ENCODE measurements at regions not wholly inside any gene's neighbourhood (a gene's known extent, or its start where the extent isn't known, plus 50 kb on each side); places are given as distances from the start of the nearest gene placed in this dataset.

DNA sequence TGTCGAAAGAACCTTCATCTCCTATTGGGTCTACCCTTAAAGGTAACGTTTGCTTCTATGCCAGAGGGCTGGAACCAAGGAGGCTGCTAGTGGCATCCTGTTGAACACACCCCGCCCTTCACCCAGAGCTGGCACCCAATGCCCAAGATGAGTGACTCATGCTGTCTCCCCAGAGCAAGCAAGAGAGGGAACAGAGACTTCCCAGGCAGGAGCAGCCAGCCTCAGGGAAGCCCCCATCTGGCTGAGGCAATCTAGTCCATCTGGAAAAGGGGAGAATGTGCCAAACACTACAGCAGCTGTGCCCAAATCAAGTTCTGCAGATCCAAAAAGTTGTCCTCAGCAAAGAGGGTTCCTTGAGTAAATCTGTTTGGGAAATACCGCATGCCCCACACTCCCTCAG lies 91.9 kb upstream of the TP53I11 start:
- no peak overlapping the region for H3K4me3 ChIP-seq
- H3K4me1 ChIP-seq, result peaks cover 41% of the 10 kb centered on the region
- FAIRE-seq, result no peak
- H3K27ac ChIP-seq, result peak overlapping the region; percentile 57 to 65; a peak in 5 of 6 replicates
- ChIA-PET CTCF (interaction anchor here (0.7 to 2.5 kb wide), 5 partner anchors 14 to 316 kb away, joined by 3 to 11 read pairs (median 5); no protein-coding TSS in a partner anchor), POLR2A (no interaction called here)
- peaks cover 15% of the 10 kb centered on the region; the same call in 1 of the 3 replicates for H3K9me3 ChIP-seq
- peak; percentile 70 to 76; a peak in 5 of 6 replicates for ATAC-seq
- TF ChIP-seq NPAS2 (CRISPR knock-in tag; IDR thresholded peaks at IDR 0.05; ENCODE audit: borderline replicate concordance), result no peak
- no peak for TF ChIP-seq CHD2 (IDR thresholded peaks at IDR 0.05; ENCODE audit: low read length, partially characterized antibody)
- TF ChIP-seq ESRRA (IDR thresholded peaks at IDR 0.05; ENCODE audit: borderline replicate concordance, low read length), result no peak
- no peak for TF ChIP-seq SREBF2 (IDR thresholded peaks at IDR 0.05)
- TF ChIP-seq, protein P1, sequence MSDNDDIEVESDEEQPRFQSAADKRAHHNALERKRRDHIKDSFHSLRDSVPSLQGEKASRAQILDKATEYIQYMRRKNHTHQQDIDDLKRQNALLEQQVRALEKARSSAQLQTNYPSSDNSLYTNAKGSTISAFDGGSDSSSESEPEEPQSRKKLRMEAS (IDR thresholded peaks at IDR 0.05), result no peak
- TF ChIP-seq CBX8 (IDR thresholded peaks at IDR 0.05), result no peak
- TF ChIP-seq RNF2 (IDR thresholded peaks at IDR 0.05; ENCODE audit: borderline replicate concordance, low read depth), result no peak
- no peak for TF ChIP-seq GATA3 (IDR thresholded peaks at IDR 0.05; ENCODE audit: borderline replicate concordance)
- TF ChIP-seq, protein P2, sequence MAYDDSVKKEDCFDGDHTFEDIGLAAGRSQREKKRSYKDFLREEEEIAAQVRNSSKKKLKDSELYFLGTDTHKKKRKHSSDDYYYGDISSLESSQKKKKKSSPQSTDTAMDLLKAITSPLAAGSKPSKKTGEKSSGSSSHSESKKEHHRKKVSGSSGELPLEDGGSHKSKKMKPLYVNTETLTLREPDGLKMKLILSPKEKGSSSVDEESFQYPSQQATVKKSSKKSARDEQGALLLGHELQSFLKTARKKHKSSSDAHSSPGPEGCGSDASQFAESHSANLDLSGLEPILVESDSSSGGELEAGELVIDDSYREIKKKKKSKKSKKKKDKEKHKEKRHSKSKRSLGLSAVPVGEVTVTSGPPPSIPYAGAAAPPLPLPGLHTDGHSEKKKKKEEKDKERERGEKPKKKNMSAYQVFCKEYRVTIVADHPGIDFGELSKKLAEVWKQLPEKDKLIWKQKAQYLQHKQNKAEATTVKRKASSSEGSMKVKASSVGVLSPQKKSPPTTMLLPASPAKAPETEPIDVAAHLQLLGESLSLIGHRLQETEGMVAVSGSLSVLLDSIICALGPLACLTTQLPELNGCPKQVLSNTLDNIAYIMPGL (CRISPR knock-in tag; IDR thresholded peaks at IDR 0.05; ENCODE audit: borderline replicate concordance), result no peak
- no peak for TF ChIP-seq ZFP36 (IDR thresholded peaks at IDR 0.05; ENCODE audit: borderline replicate concordance, partially characterized antibody)
- peak; percentile 33 to 35 for DNase-seq (ENCODE audit: low read depth in 1 of 2, low spot score in 1 of 2)
- H3K4me2 ChIP-seq, result peak overlapping the region; percentile 57
- WGBS (ENCODE audit: missing lambda C conversion rate), result 13% methylated on average over 4 of the region's 4 CpGs

DNA sequence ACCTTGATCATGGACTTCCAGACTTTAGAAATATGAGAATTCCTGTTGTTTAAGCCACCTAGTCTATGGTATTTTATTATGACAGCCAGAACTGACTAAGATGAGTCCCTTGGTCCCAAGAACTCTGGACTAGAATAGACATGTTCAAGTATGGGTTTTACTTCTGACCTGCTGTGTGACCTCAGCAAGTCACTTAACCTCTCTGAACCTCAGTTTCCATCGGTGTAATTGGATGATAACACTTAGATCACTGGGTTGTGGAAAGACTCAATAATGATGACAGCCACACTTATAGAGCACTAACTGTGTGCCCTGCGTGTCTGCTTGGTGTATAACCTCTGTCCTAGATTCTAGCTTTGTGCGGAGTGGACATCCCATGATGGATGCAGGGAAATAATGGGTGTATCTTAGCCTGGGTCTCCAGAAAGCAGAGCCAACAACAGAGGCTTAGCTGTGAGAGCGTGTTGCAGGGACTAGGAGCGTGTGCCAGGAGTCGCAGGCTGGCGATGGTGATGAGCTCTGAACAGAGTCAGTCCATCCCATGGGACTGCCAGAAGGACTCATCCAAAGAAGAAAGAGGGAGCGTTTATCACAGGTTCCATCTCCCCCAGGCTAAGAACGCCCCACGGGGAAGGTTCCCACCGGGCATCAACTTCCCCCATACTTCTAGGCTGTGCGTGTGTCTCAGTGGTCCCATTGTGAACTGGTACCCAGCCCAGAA lies 93.2 kb upstream of the TP53I11 start:
- peak overlapping the region; percentile 30 to 80; a peak in 5 of 6 replicates for H3K27ac ChIP-seq
- H3K4me1 ChIP-seq, result peaks cover 41% of the 10 kb centered on the region
- H3K9me3 ChIP-seq, result peaks cover 8% of the 10 kb centered on the region; the same call in 1 of the 3 replicates
- WGBS (ENCODE audit: missing lambda C conversion rate), result 88% methylated on average over 12 of the region's 12 CpGs
- H3K4me3 ChIP-seq, result no peak overlapping the region
- ChIA-PET CTCF (no interaction called here), POLR2A (no interaction called here)
- ATAC-seq (no peak), DNase-seq (ENCODE audit: low read depth in 1 of 2, low spot score in 1 of 2) (no peak), FAIRE-seq (no peak)
- no peak overlapping the region for H3K4me2 ChIP-seq
- TF ChIP-seq MAFK (IDR thresholded peaks at IDR 0.05; ENCODE audit: partially characterized antibody) (no peak), ZFP36 (IDR thresholded peaks at IDR 0.05; ENCODE audit: borderline replicate concordance, partially characterized antibody) (peak; percentile 29)

DNA sequence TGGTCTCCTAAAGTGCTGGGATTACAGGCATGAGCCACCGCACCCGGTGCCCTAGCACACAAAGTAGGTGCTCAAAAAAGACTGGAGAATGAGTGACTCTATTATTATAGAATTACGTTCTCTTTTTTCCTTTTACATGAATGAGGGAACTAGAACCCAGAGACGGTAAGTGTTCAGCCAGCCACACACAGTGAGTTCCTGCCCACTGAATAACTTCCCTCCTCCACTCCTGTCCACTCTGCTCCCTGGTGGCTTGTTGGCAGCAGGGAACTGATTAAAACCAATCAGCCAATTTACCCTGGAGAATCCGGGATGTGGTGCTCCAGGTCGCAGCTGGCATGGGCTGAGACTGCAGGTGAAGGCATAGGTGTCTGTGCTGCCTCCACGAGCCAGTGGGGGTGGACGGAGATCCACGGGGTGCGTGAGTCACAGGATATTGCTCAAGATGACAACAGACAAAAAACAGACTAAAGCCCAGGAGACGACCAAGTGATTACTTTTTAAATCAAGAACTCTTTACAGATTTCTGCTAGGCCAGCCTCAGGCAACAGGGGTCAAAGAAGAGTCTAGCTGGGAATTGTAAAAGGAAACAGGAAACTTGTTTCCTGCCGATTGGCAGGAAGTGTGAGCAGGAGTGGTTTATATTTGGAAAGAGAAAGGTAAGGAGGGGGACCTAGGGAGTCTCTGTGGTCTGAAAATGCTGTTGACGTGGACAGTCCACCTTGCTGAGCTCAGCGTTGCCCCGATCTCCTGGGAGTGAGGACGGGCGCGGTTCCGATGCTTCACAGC lies 95.2 kb upstream of the TP53I11 start:
- H3K9me3 ChIP-seq, result no peaks in the 10 kb centered on the region
- POLR2A ChIA-PET, result no interaction called here
- peak overlapping the region; percentile 79 to 80 for H3K27ac ChIP-seq
- no peak for FAIRE-seq
- no peak overlapping the region for H3K4me3 ChIP-seq
- peak overlapping the region; percentile 65 for H3K4me2 ChIP-seq
- CTCF ChIA-PET, result interaction anchor here (0.9 to 2.4 kb wide), 5 partner anchors 19 to 108 kb away, joined by 3 to 10 read pairs (median 6); no protein-coding TSS in a partner anchor
- DNase-seq (ENCODE audit: low read depth in 1 of 2, low spot score in 1 of 2), result peak; percentile 56 to 69
- 48% methylated on average over 19 of the region's 19 CpGs for WGBS (ENCODE audit: missing lambda C conversion rate)
- H3K4me1 ChIP-seq, result peaks cover 41% of the 10 kb centered on the region
- peak; percentile 53; the same call in 1 of the 2 replicates for TF ChIP-seq JUNB (IDR thresholded peaks at IDR 0.05)
- no peak for TF ChIP-seq RARB (CRISPR knock-in tag; IDR thresholded peaks at IDR 0.05)
- TF ChIP-seq FOSL2 (IDR thresholded peaks at IDR 0.05), result peak; percentile 56; the same call in 1 of the 2 replicates
- peak; percentile 71 for TF ChIP-seq FOSL2 (CRISPR knock-in tag; IDR thresholded peaks at IDR 0.05)
- TF ChIP-seq, protein P3, sequence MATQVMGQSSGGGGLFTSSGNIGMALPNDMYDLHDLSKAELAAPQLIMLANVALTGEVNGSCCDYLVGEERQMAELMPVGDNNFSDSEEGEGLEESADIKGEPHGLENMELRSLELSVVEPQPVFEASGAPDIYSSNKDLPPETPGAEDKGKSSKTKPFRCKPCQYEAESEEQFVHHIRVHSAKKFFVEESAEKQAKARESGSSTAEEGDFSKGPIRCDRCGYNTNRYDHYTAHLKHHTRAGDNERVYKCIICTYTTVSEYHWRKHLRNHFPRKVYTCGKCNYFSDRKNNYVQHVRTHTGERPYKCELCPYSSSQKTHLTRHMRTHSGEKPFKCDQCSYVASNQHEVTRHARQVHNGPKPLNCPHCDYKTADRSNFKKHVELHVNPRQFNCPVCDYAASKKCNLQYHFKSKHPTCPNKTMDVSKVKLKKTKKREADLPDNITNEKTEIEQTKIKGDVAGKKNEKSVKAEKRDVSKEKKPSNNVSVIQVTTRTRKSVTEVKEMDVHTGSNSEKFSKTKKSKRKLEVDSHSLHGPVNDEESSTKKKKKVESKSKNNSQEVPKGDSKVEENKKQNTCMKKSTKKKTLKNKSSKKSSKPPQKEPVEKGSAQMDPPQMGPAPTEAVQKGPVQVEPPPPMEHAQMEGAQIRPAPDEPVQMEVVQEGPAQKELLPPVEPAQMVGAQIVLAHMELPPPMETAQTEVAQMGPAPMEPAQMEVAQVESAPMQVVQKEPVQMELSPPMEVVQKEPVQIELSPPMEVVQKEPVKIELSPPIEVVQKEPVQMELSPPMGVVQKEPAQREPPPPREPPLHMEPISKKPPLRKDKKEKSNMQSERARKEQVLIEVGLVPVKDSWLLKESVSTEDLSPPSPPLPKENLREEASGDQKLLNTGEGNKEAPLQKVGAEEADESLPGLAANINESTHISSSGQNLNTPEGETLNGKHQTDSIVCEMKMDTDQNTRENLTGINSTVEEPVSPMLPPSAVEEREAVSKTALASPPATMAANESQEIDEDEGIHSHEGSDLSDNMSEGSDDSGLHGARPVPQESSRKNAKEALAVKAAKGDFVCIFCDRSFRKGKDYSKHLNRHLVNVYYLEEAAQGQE (IDR thresholded peaks at IDR 0.05), result no peak
- TF ChIP-seq CEBPB (IDR thresholded peaks at IDR 0.05), result peak; percentile 61 to 80; a peak in 3 of 4 replicates
- TF ChIP-seq ZC3H11A (IDR thresholded peaks at IDR 0.05), result no peak
- TF ChIP-seq KDM5A (IDR thresholded peaks at IDR 0.05), result no peak
- peak; percentile 56 to 70 for ATAC-seq

Data from A549 (cell line).